OCI-LY3 (cell line): ENCODE measurements at regions not wholly inside any gene's neighbourhood (a gene's known extent, or its start where the extent isn't known, plus 50 kb on each side); places are given as distances from the start of the nearest gene placed in this dataset.

Experiments used
- EZH2phosphoT487 ChIP-seq: fragments of 200-600 bp; shearing (Covaris generic); IDR thresholded peaks from 2 replicates; pipeline ENCODE4 v1.6.1; 2018; ENCODE audit warnings: antibody characterized with exemption, mixed run types, low read depth
- TF ChIP-seq, protein P1 (sequence below): fragments of 200-600, 300-600 bp; sonication (generic); IDR thresholded peaks from 2 replicates; pipeline ENCODE4 v1.5.1; 2014; ENCODE audit warnings: antibody characterized with exemption, low read length, low read depth

DNA sequence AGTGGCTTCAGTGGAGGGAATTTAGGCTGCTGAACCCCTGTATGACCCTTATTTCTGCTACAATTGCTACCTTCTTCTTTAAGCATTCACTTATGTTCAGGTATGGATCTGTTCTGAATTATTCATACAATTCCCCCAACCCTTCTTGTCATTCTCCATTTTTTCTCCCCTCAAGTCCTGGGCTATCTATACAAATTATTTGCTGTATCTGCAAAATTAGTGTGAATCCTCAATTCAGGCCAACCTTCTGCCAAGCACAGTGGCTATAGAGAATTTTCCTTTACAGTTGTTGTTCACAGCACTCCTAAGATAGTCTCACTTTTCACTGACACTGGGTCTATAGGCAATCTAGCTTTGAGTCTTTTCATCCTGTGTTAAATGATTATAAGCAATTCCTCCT is 119.2 kb upstream of the CNTN1 start:
- TF ChIP-seq, protein P1, sequence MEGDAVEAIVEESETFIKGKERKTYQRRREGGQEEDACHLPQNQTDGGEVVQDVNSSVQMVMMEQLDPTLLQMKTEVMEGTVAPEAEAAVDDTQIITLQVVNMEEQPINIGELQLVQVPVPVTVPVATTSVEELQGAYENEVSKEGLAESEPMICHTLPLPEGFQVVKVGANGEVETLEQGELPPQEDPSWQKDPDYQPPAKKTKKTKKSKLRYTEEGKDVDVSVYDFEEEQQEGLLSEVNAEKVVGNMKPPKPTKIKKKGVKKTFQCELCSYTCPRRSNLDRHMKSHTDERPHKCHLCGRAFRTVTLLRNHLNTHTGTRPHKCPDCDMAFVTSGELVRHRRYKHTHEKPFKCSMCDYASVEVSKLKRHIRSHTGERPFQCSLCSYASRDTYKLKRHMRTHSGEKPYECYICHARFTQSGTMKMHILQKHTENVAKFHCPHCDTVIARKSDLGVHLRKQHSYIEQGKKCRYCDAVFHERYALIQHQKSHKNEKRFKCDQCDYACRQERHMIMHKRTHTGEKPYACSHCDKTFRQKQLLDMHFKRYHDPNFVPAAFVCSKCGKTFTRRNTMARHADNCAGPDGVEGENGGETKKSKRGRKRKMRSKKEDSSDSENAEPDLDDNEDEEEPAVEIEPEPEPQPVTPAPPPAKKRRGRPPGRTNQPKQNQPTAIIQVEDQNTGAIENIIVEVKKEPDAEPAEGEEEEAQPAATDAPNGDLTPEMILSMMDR = no peak
- TF ChIP-seq EZH2phosphoT487 = no peak
